IMR-90 (cell line): ENCODE measurements at regions not wholly inside any gene's neighbourhood (a gene's known extent, or its start where the extent isn't known, plus 50 kb on each side); places are given as distances from the start of the nearest gene placed in this dataset.

Source experiments
- ATAC-seq: fragments of 200-7000 bp; cut with Tn5 transposase; 2 replicates; pipeline ENCODE4 v1.9.1; 2020; ENCODE audit warnings: low read depth, mild to moderate bottlenecking, moderate library complexity
- BruUV-seq: library from RNA; stranded (reverse); fragments of 400-500 nt; replicated peaks from 2 replicates; lab custom pipeline; 2021; lab: Mats Ljungman, UMichigan
- CTCF ChIA-PET: fragments of 300-600 bp; formaldehyde crosslinking; extraction: SDS; loops from one replicate; lab custom pipeline; 2021; ENCODE audit warnings: antibody characterized with exemption; lab: Yijun Ruan, JAX
- POLR2A ChIA-PET: fragments of 300-600 bp; sonication (Branson Sonifier 250); formaldehyde crosslinking; loops from one replicate; lab custom pipeline; 2022; ENCODE audit warnings: antibody characterized with exemption; ENCODE audit not compliant: unreplicated experiment; lab: Charles Lee
- DNase-seq: peaks from one replicate; pipeline ENCODE4 v3.0.0; 2013
- H2AFZ ChIP-seq: replicated peaks from 2 replicates; pipeline ENCODE3; 2013; ENCODE audit warnings: low read length, mild to moderate bottlenecking; ENCODE audit not compliant: poor library complexity
- H2AK5ac ChIP-seq: 2 replicates; pipeline ENCODE4 v1.6.1; 2013; ENCODE audit warnings: low read depth, low read length, inconsistent platforms
- H2AK9ac ChIP-seq: replicated peaks from 2 replicates; pipeline ENCODE3; 2013; ENCODE audit warnings: mild to moderate bottlenecking, low read depth, low read length, moderate library complexity; ENCODE audit not compliant: poor library complexity
- H2BK120ac ChIP-seq: 2 replicates; pipeline ENCODE4 v1.6.1; 2013; ENCODE audit warnings: low read depth, low read length, inconsistent platforms
- H2BK15ac ChIP-seq: 3 replicates; pipeline ENCODE4 v1.6.1; 2013; ENCODE audit warnings: low read depth, low read length, inconsistent platforms
- H2BK20ac ChIP-seq: 2 replicates; pipeline ENCODE4 v1.6.1; 2013; ENCODE audit warnings: low read depth, mild to moderate bottlenecking, inconsistent platforms, low read length, moderate library complexity
- H2BK5ac ChIP-seq: 2 replicates; pipeline ENCODE4 v1.6.1; 2013; ENCODE audit warnings: mild to moderate bottlenecking, low read depth, low read length, inconsistent platforms; ENCODE audit not compliant: poor library complexity, severe bottlenecking
- H3K14ac ChIP-seq: replicated peaks from 2 replicates; pipeline ENCODE4 v1.6.1; 2013; ENCODE audit warnings: low read depth, low read length, inconsistent platforms
- H3K18ac ChIP-seq: 2 replicates; pipeline ENCODE4 v1.6.1; 2013; ENCODE audit warnings: low read depth, low read length, control low read depth
- H3K23ac ChIP-seq: 2 replicates; pipeline ENCODE4 v1.6.1; 2013; ENCODE audit warnings: low read depth, low read length, inconsistent platforms
- H3K27ac ChIP-seq: 2 replicates; pipeline ENCODE4 v1.5.1; 2013; ENCODE audit warnings: mild to moderate bottlenecking, control low read depth, low read length; ENCODE audit not compliant: insufficient read depth
- H3K27me3 ChIP-seq: 2 replicates; pipeline ENCODE4 v1.6.1; 2013; ENCODE audit warnings: low read length; ENCODE audit not compliant: control insufficient read depth, insufficient read depth
- H3K36me3 ChIP-seq: 2 replicates; pipeline ENCODE4 v1.6.1; 2013; ENCODE audit warnings: low read length, mixed read lengths; ENCODE audit not compliant: control insufficient read depth, insufficient read depth
- H3K4ac ChIP-seq: 2 replicates; pipeline ENCODE4 v1.6.1; 2013; ENCODE audit warnings: low read depth, low read length, inconsistent platforms
- H3K4me1 ChIP-seq: 2 replicates; pipeline ENCODE4 v1.6.1; 2013; ENCODE audit warnings: low read length, mixed read lengths; ENCODE audit not compliant: control insufficient read depth, insufficient read depth
- H3K4me2 ChIP-seq: 2 replicates; pipeline ENCODE4 v1.6.1; 2013; ENCODE audit warnings: low read depth, mild to moderate bottlenecking, control low read depth, low read length, moderate library complexity
- H3K4me3 ChIP-seq: 2 replicates; pipeline ENCODE4 v1.5.1; 2013; ENCODE audit warnings: low read depth, mild to moderate bottlenecking, control low read depth, low read length, moderate library complexity; ENCODE audit not compliant: insufficient read depth
- H3K56ac ChIP-seq: 2 replicates; pipeline ENCODE4 v1.6.1; 2013; ENCODE audit warnings: low read length, inconsistent platforms; ENCODE audit not compliant: insufficient read depth; ENCODE audit errors: extremely low read depth
- H3K79me1 ChIP-seq, 2 experiments: 2 replicates each; pipeline ENCODE4 v1.6.1; 2013; ENCODE audit warnings: low read length in 2 of 2, inconsistent platforms in 1 of 2, low read depth in 1 of 2
- H3K9ac ChIP-seq: 2 replicates; pipeline ENCODE4 v1.6.1; 2013; ENCODE audit warnings: low read depth, low read length, control low read depth
- H3K9me1 ChIP-seq: 2 replicates; pipeline ENCODE4 v1.6.1; 2013; ENCODE audit warnings: low read length, inconsistent platforms; ENCODE audit not compliant: insufficient read depth
- H3K9me3 ChIP-seq: 2 replicates; pipeline ENCODE4 v1.6.1; 2013; ENCODE audit warnings: low read length; ENCODE audit not compliant: control insufficient read depth, insufficient read depth
- H4K20me1 ChIP-seq: 2 replicates; pipeline ENCODE4 v1.6.1; 2013; ENCODE audit warnings: low read length, inconsistent platforms; ENCODE audit not compliant: insufficient read depth
- H4K5ac ChIP-seq: 2 replicates; pipeline ENCODE4 v1.6.1; 2013; ENCODE audit warnings: mild to moderate bottlenecking, low read depth, low read length, control low read depth
- H4K8ac ChIP-seq, 2 experiments: 2 replicates each; pipeline ENCODE4 v1.6.1; 2013; ENCODE audit warnings: low read depth in 2 of 2, low read length in 2 of 2, control low read depth in 1 of 2, inconsistent platforms in 1 of 2
- H4K91ac ChIP-seq: 2 replicates; pipeline ENCODE4 v1.6.1; 2013; ENCODE audit warnings: low read depth, low read length, inconsistent platforms; ENCODE audit not compliant: insufficient read depth
- CEBPB ChIP-seq: IDR thresholded peaks from 2 replicates; pipeline ENCODE4 v1.6.1; 2012; ENCODE audit warnings: low read depth, low read length, improper control_type of control experiment
- FOS ChIP-seq: fragments of 150-350 bp; IDR thresholded peaks from 2 replicates; pipeline ENCODE4 v1.6.1; 2016; ENCODE audit warnings: low read depth, low read length
- MAZ ChIP-seq: IDR thresholded peaks from 2 replicates; pipeline ENCODE4 v1.6.1; 2012; ENCODE audit warnings: low read depth, mild to moderate bottlenecking, low read length, improper control_type of control experiment, moderate library complexity, borderline replicate concordance
- RFX5 ChIP-seq: IDR thresholded peaks from 2 replicates; pipeline ENCODE4 v1.8.0; 2012; ENCODE audit warnings: low read depth, mild to moderate bottlenecking, low read length, moderate library complexity
- WGBS, 2 experiments: methylation state at CpG; one replicate each; pipeline versions ENCODE4 v1.1.5 to v1.1.7; 2013; ENCODE audit warnings: missing lambda C conversion rate in 2 of 2; ENCODE audit not compliant: insufficient read length in 1 of 2; ENCODE audit errors: extremely low coverage in 2 of 2; 5-methylcytosine and 5-hydroxymethylcytosine counted together
- dilution Hi-C: fragments of 300-500 bp; cut with HindIII; formaldehyde crosslinking; loops from one replicate; pipeline ENCODE4 v1.14.3; 2018; ENCODE audit warnings: low sequenced_read_pairs; ENCODE audit not compliant: unreplicated experiment
- in situ Hi-C: fragments of 300-500 bp; cut with MboI; formaldehyde crosslinking; loops from 3 replicates; pipeline ENCODE4 v1.14.3; 2019; ENCODE audit warnings: low sequenced_read_pairs, inconsistent platforms, mixed read lengths
- intact Hi-C: fragments of 100-400 bp; cut with micrococcal nuclease; formaldehyde crosslinking; loops from 2 replicates; pipeline ENCODE4 v1.10.0; 2022
- TF ChIP-seq, protein P1 (sequence below): conservative IDR thresholded peaks from 2 replicates; pipeline ENCODE4 v1.5.1; 2012; ENCODE audit warnings: mild to moderate bottlenecking, low read depth, low read length, improper control_type of control experiment
- TF ChIP-seq, protein P2 (sequence below): fragments of 150-350 bp; IDR thresholded peaks from 2 replicates; pipeline ENCODE4 v1.6.1; 2017; ENCODE audit warnings: mild to moderate bottlenecking, antibody characterized with exemption, low read length, low read depth
- TF ChIP-seq, protein P3 (sequence below): fragments of 150-350 bp; IDR thresholded peaks from 2 replicates; pipeline ENCODE4 v1.6.1; 2016; ENCODE audit warnings: low read depth, mild to moderate bottlenecking, low read length, moderate library complexity, borderline replicate concordance

DNA sequence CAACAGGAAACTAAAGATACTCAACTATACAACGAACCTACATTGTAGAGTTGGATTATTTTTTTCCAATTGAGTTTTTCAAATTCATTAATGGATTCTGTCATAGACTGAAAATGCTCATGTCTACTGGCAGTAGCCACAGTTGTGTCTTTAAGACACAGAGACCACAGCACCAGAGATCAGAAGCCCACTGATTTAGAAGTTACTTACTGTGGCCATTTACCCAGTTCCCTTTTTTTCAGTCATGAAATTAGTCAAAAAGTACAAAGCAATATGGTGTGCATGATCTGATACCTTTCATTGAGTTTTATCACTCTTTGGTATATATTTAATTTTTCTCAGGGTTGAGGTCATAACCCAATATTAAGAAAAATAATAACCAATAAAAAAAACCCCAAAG is 1640.2 kb upstream of the WWC1 start:
- no CpG with 5 or more reads among the region's 1 CpG for WGBS, 2 experiments
- no TSS peak for BruUV-seq
- Histone ChIP-seq H3K23ac (no peak overlapping the region), H2AK9ac (no peak overlapping the region), H3K27me3 (no peaks in the 10 kb centered on the region), H4K91ac (no peak overlapping the region), H4K5ac (no peak overlapping the region), H3K4ac (no peak overlapping the region), H2AFZ (no peak overlapping the region), H3K4me1 (no peaks in the 10 kb centered on the region), H2BK15ac (no peak overlapping the region), H3K36me3 (no peaks in the 10 kb centered on the region), H4K8ac (no peak overlapping the region), H2BK5ac (no peak overlapping the region), H3K4me3 (no peak overlapping the region), H3K27ac (no peak overlapping the region), H3K56ac (no peak overlapping the region), H3K9me3 (peaks cover 2% of the 10 kb centered on the region; the same call in 1 of the 2 replicates), H3K4me2 (no peak overlapping the region), H4K20me1 (no peaks in the 10 kb centered on the region), H3K79me1 (no peaks in the 10 kb centered on the region), H3K18ac (no peak overlapping the region), H3K9ac (no peak overlapping the region), H2BK20ac (no peak overlapping the region), H2AK5ac (no peak overlapping the region), H3K14ac (no peak overlapping the region), H2BK120ac (no peak overlapping the region), H3K9me1 (no peaks in the 10 kb centered on the region)
- dilution Hi-C loops (no loop called here), in situ Hi-C loops (no loop called here), intact Hi-C loops (no loop called here)
- ChIA-PET CTCF (no interaction called here), POLR2A (no interaction called here)
- no peak for ATAC-seq
- DNase-seq = no peak
- TF ChIP-seq CEBPB = no peak
- TF ChIP-seq FOS = no peak
- TF ChIP-seq MAZ = no peak
- TF ChIP-seq, protein P1, sequence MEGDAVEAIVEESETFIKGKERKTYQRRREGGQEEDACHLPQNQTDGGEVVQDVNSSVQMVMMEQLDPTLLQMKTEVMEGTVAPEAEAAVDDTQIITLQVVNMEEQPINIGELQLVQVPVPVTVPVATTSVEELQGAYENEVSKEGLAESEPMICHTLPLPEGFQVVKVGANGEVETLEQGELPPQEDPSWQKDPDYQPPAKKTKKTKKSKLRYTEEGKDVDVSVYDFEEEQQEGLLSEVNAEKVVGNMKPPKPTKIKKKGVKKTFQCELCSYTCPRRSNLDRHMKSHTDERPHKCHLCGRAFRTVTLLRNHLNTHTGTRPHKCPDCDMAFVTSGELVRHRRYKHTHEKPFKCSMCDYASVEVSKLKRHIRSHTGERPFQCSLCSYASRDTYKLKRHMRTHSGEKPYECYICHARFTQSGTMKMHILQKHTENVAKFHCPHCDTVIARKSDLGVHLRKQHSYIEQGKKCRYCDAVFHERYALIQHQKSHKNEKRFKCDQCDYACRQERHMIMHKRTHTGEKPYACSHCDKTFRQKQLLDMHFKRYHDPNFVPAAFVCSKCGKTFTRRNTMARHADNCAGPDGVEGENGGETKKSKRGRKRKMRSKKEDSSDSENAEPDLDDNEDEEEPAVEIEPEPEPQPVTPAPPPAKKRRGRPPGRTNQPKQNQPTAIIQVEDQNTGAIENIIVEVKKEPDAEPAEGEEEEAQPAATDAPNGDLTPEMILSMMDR = no peak
- TF ChIP-seq, protein P2, sequence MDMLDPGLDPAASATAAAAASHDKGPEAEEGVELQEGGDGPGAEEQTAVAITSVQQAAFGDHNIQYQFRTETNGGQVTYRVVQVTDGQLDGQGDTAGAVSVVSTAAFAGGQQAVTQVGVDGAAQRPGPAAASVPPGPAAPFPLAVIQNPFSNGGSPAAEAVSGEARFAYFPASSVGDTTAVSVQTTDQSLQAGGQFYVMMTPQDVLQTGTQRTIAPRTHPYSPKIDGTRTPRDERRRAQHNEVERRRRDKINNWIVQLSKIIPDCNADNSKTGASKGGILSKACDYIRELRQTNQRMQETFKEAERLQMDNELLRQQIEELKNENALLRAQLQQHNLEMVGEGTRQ = no peak
- TF ChIP-seq, protein P3, sequence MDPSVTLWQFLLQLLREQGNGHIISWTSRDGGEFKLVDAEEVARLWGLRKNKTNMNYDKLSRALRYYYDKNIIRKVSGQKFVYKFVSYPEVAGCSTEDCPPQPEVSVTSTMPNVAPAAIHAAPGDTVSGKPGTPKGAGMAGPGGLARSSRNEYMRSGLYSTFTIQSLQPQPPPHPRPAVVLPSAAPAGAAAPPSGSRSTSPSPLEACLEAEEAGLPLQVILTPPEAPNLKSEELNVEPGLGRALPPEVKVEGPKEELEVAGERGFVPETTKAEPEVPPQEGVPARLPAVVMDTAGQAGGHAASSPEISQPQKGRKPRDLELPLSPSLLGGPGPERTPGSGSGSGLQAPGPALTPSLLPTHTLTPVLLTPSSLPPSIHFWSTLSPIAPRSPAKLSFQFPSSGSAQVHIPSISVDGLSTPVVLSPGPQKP = no peak
- TF ChIP-seq RFX5 = no peak
